Caco-2 (cell line): ENCODE measurements at regions not wholly inside any gene's neighbourhood (a gene's known extent, or its start where the extent isn't known, plus 50 kb on each side); places are given as distances from the start of the nearest gene placed in this dataset.

Source experiments
- BruUV-seq: library from RNA; stranded (reverse); fragments of 400-500 nt; replicated peaks from 2 replicates; lab custom pipeline; 2021; lab: Mats Ljungman, UMichigan
- CTCF ChIA-PET: fragments of 300-600 bp; sonication (Branson Sonifier 250); formaldehyde crosslinking; loops from one replicate; lab custom pipeline; 2022; ENCODE audit warnings: antibody characterized with exemption; lab: Charles Lee
- POLR2A ChIA-PET: fragments of 300-600 bp; sonication (Branson Sonifier 250); formaldehyde crosslinking; loops from one replicate; lab custom pipeline; 2022; ENCODE audit warnings: antibody characterized with exemption; lab: Charles Lee
- DNase-seq, 2 experiments: peaks; one replicate each; pipeline versions ENCODE4 v3.0.0 to v3.0.0-alpha.2; 2020 to 2022
- H3K27me3 ChIP-seq: replicated peaks from 2 replicates; pipeline ENCODE4 v1.6.0; 2011; ENCODE audit warnings: low read length; ENCODE audit not compliant: control insufficient read depth, insufficient read depth
- H3K36me3 ChIP-seq: 2 replicates; pipeline ENCODE4 v1.5.1; 2011; ENCODE audit warnings: low read length; ENCODE audit not compliant: control insufficient read depth, insufficient read depth
- H3K4me1 ChIP-seq: fragments of 250-450 bp; sonication (Bioruptor Pico); 2 replicates; pipeline ENCODE4 v1.5.1; 2020; ENCODE audit warnings: mild to moderate bottlenecking
- H3K4me3 ChIP-seq: 2 replicates; pipeline ENCODE4 v1.5.1; 2011; ENCODE audit warnings: low read depth, mild to moderate bottlenecking, control low read depth, low read length
- H3K9me3 ChIP-seq: fragments of 250-450 bp; sonication (Bioruptor Pico); 2 replicates; pipeline ENCODE4 v1.5.1; 2020; ENCODE audit warnings: mild to moderate bottlenecking, moderate library complexity
- H3K27ac Mint-ChIP-seq: one replicate; pipeline ENCODE4 v1.8.0; 2022; ENCODE audit warnings: mixed read lengths; ENCODE audit not compliant: unreplicated experiment
- H3K27me3 Mint-ChIP-seq: one replicate; pipeline ENCODE4 v1.8.0; 2022; ENCODE audit warnings: mixed read lengths; ENCODE audit not compliant: insufficient read depth, unreplicated experiment
- H3K36me3 Mint-ChIP-seq: one replicate; pipeline ENCODE4 v1.8.0; 2022; ENCODE audit warnings: mild to moderate bottlenecking, mixed read lengths; ENCODE audit not compliant: insufficient read depth, unreplicated experiment
- H3K4me1 Mint-ChIP-seq: one replicate; pipeline ENCODE4 v1.8.0; 2022; ENCODE audit warnings: low read depth, mixed read lengths; ENCODE audit not compliant: unreplicated experiment
- H3K4me3 Mint-ChIP-seq: one replicate; pipeline ENCODE4 v1.8.0; 2022; ENCODE audit warnings: mild to moderate bottlenecking, moderate library complexity, mixed read lengths; ENCODE audit not compliant: unreplicated experiment
- H3K9me3 Mint-ChIP-seq: one replicate; pipeline ENCODE4 v1.8.0; 2022; ENCODE audit warnings: mixed read lengths; ENCODE audit not compliant: unreplicated experiment
- intact Hi-C: fragments of 100-400 bp; cut with micrococcal nuclease; formaldehyde crosslinking; loops from one replicate; pipeline ENCODE4 v1.10.0; 2022; ENCODE audit not compliant: unreplicated experiment
- TF ChIP-seq, protein P1 (sequence below), 2 experiments: fragments of 200-600 bp in 1 of 2; IDR thresholded peaks; 1 replicate in 1 of 2; 2 replicates in 1 of 2; pipeline versions ENCODE4 v1.5.1 to v1.8.0; 2011 to 2022; ENCODE audit warnings: antibody characterized with exemption in 1 of 2, control low read depth in 1 of 2, inconsistent platforms in 1 of 2, low read depth in 1 of 2, low read length in 1 of 2, mild to moderate bottlenecking in 1 of 2, moderate library complexity in 1 of 2; ENCODE audit not compliant: insufficient read depth in 1 of 2, severe bottlenecking in 1 of 2, unreplicated experiment in 1 of 2

GRCh38 chr1:234902774-234903547 is 225.7 kb downstream of the TOMM20 start:
- TF ChIP-seq, protein P1, sequence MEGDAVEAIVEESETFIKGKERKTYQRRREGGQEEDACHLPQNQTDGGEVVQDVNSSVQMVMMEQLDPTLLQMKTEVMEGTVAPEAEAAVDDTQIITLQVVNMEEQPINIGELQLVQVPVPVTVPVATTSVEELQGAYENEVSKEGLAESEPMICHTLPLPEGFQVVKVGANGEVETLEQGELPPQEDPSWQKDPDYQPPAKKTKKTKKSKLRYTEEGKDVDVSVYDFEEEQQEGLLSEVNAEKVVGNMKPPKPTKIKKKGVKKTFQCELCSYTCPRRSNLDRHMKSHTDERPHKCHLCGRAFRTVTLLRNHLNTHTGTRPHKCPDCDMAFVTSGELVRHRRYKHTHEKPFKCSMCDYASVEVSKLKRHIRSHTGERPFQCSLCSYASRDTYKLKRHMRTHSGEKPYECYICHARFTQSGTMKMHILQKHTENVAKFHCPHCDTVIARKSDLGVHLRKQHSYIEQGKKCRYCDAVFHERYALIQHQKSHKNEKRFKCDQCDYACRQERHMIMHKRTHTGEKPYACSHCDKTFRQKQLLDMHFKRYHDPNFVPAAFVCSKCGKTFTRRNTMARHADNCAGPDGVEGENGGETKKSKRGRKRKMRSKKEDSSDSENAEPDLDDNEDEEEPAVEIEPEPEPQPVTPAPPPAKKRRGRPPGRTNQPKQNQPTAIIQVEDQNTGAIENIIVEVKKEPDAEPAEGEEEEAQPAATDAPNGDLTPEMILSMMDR (IDR thresholded peaks at IDR 0.05; ENCODE audit: insufficient read depth in 1 of 2, low read depth in 1 of 2, low read length in 1 of 2, severe bottlenecking in 1 of 2, unreplicated experiment in 1 of 2): no peak
- Mint-ChIP-seq H3K4me3 (no peak overlapping the region), H3K27ac (no peak overlapping the region), H3K9me3 (no peaks in the 10 kb centered on the region), H3K36me3 (no peaks in the 10 kb centered on the region), H3K27me3 (no peaks in the 10 kb centered on the region), H3K4me1 (peaks cover 7% of the 10 kb centered on the region)
- intact Hi-C loops: no loop called here
- POLR2A ChIA-PET: no interaction called here
- BruUV-seq: no TSS peak
- no peaks in the 10 kb centered on the region for H3K27me3 ChIP-seq
- no peaks in the 10 kb centered on the region for H3K9me3 ChIP-seq
- H3K4me3 ChIP-seq: no peak overlapping the region
- peaks cover 10% of the 10 kb centered on the region for H3K4me1 ChIP-seq
- no peaks in the 10 kb centered on the region for H3K36me3 ChIP-seq
- DNase-seq: no peak
- CTCF ChIA-PET: no interaction called here

- no peaks in the 10 kb centered on the region for H3K9me3 ChIP-seq
- no peak overlapping the region for H3K27ac Mint-ChIP-seq
- CTCF ChIA-PET: no interaction called here
These were observed 227.1 kb downstream of the TOMM20 start for GRCh38 chr1:234901491-234902049.

DNA sequence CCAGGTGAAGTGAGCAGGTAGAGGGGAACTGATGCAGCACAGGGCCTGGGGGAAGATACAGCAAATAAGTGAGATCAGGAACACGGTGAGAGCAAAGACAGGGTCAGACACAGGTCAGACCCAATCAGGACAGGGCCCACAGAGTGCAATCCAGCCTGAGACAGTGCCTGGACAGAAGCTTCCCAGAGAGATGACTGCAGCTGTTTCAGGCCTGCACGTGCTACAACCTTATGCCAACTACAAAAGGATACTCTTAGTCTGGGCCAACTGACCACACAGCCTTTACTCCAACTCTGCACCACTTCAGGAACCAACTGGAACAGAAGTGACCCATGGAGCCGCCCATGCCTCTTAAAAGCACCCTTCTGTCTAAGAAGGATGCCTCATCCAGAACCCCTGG is 228.0 kb downstream of the TOMM20 start:
- intact Hi-C loops: no loop called here
- Histone ChIP-seq H3K9me3 (no peaks in the 10 kb centered on the region), H3K27me3 (no peaks in the 10 kb centered on the region), H3K36me3 (no peaks in the 10 kb centered on the region), H3K4me1 (peaks cover 10% of the 10 kb centered on the region), H3K4me3 (no peak overlapping the region)
- Mint-ChIP-seq H3K27ac (no peak overlapping the region), H3K36me3 (no peaks in the 10 kb centered on the region), H3K27me3 (no peaks in the 10 kb centered on the region), H3K4me3 (no peak overlapping the region), H3K9me3 (no peaks in the 10 kb centered on the region), H3K4me1 (peaks cover 7% of the 10 kb centered on the region)
- no TSS peak for BruUV-seq
- no peak for DNase-seq
- ChIA-PET POLR2A (interaction anchor here (1.0 kb wide), 1 partner anchor 9 kb away, joined by 3 read pairs; no protein-coding TSS in a partner anchor), CTCF (no interaction called here)
- TF ChIP-seq, protein P1 (IDR thresholded peaks at IDR 0.05; ENCODE audit: insufficient read depth in 1 of 2, low read depth in 1 of 2, low read length in 1 of 2, severe bottlenecking in 1 of 2, unreplicated experiment in 1 of 2): no peak

More at GRCh38 chr1:234901491-234902049, 227.1 kb downstream of the TOMM20 start:
- POLR2A ChIA-PET: no interaction called here
- peaks cover 10% of the 10 kb centered on the region for H3K4me1 ChIP-seq
- intact Hi-C loops: no loop called here
- TF ChIP-seq, protein P1 (IDR thresholded peaks at IDR 0.05; ENCODE audit: insufficient read depth in 1 of 2, low read depth in 1 of 2, low read length in 1 of 2, severe bottlenecking in 1 of 2, unreplicated experiment in 1 of 2): no peak
- H3K36me3 ChIP-seq: no peaks in the 10 kb centered on the region
- H3K27me3 ChIP-seq: no peaks in the 10 kb centered on the region
- Mint-ChIP-seq H3K4me3 (no peak overlapping the region), H3K4me1 (peaks cover 7% of the 10 kb centered on the region), H3K27me3 (no peaks in the 10 kb centered on the region), H3K36me3 (no peaks in the 10 kb centered on the region), H3K9me3 (no peaks in the 10 kb centered on the region)
- H3K4me3 ChIP-seq: no peak overlapping the region
- no peak for DNase-seq
- BruUV-seq: no TSS peak
